Adrenal gland (tissue), 5 donors: ENCODE measurements at regions not wholly inside any gene's neighbourhood (a gene's known extent, or its start where the extent isn't known, plus 50 kb on each side); places are given as distances from the start of the nearest gene placed in this dataset.

ENCODE experiments used
- CTCF ChIP-seq, 6 experiments: fragments of 450-650 bp in 4 of 6; fragments of 200-600 bp in 2 of 6; sonication (generic) in 1 of 6; IDR thresholded peaks; 1 replicate in 5 of 6; 2 replicates in 1 of 6; pipeline versions ENCODE4 v1.5.1 to v1.8.0; 2016 to 2021; ENCODE audit warnings: antibody characterized with exemption in 6 of 6, mild to moderate bottlenecking in 2 of 6, moderate library complexity in 1 of 6
- POLR2A ChIP-seq, 2 donors: fragments of 450-650 bp; IDR thresholded peaks; one replicate each; pipeline ENCODE4 v1.6.1; 2017; ENCODE audit warnings: antibody characterized with exemption in 2 of 2, mild to moderate bottlenecking in 2 of 2, moderate library complexity in 1 of 2
- donor health status: DM: no; HTN: no; CAD: no.

DNA sequence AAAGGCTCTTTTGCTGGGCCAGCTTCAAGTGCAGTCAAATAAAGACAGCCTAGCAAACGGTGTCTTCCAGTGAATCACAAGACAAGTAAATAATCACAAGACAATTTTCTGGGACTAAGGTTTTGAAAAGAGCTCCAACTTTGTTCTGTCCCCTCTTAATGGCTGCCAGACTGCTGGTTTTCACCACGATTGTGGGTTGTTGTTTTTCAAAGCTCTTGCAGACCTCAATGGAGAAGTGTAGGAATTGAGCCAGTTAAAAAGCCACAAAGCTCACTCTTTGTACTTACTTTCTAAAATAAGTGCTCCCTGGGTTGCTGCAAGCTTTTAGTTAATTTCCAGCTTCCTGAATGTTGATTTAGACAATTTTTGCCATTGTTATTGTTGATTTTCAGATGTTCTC lies 405.8 kb upstream of the HTR2C start:
- TF ChIP-seq POLR2A (IDR thresholded peaks at IDR 0.05) (no peak), CTCF (IDR thresholded peaks at IDR 0.05) (no peak)
